Myocyte (in vitro differentiated cells): ENCODE measurements at regions not wholly inside any gene's neighbourhood (a gene's known extent, or its start where the extent isn't known, plus 50 kb on each side); places are given as distances from the start of the nearest gene placed in this dataset.
"Not testable (repeated sequence)": the region's sequence is repeated elsewhere in the genome, so short reads cannot be mapped to it uniquely, and the experiment has no call there.

Source experiments
- DNase-seq: peaks from one replicate; pipeline ENCODE4 v3.0.0-alpha.2; 2012; ENCODE audit warnings: low read depth

- not testable (repeated sequence) for DNase-seq
Observed at GRCh38 chr16:21514474-21514840, 84.9 kb upstream of the METTL9 start.

DNA sequence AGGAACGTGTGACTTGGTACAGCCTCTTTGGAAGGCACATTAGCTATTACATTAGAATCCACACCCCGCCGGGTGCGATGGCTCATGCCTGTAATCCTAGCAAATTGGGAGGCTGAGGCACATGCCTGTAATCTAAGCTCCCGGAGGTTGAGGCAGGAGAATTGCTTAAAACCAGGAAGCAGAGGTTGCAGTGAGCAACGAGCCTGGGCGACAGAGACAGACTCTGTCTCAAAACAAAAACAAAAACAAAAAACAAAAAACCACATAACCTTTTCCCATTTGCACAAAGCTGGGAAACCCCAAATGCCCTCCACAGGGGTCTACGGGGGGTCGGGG, 82.7 kb upstream of the METTL9 start:
- not testable (repeated sequence) for DNase-seq

GRCh38 chr16:21517263-21517662, 82.1 kb upstream of the METTL9 start:
- not testable (repeated sequence) for DNase-seq

DNA sequence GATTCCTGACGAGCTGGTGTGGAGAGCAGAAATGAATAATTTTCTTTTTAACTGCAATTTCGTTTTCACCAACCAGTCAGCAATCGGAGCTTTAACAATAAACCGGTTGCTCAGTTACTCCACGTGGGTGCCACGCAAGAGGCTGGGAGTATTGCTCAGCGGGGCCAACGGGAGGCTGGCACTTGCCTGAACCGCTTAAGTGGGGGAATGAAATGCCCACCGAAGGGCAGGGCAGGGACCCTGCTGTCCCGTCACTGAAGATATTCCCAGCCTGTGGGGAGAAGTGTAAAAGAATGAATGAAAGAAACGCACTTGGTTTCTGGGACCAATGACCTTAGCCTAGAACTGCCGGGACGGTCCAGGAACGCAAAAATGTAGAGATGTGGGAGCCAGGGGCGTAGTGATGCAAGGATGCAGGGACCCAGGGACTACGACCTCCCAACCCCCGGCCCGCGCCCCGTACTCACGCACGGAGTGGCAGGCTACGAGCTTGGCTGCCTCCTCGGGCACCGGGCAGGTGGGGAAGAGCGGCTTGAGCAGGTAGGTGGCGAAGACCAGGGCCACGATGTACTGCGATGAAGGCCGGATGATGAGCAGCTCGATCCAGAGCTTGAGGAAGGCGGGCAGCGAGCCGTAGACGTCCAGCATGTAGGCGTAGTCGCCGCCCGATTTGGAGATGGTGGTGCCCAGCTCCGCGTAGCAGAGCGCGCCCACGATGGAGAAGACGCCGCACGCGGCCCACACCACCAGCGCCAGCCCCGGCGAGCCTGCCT, 79.8 kb upstream of the METTL9 start:
- DNase-seq: not testable (repeated sequence)

- DNase-seq: peak; percentile 97
Observed at GRCh38 chr16:21520134-21521047, 79.0 kb upstream of the METTL9 start.

DNA sequence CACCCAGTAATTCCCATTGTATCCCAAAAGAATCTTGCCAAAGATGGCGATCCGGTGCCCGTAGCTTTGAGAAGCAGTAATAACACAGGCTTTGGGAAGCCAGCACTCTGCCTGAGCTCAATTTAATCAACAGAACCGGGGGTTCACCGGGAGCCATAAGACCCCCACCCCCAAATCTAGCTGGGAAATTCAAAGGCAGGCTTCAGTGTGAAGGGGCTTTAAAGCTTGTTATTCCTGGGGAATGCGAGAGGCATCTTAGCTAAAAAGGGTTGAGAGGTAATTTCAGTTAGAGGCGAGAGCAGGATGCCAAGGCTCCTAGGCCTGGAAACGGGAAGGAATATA, 78.4 kb upstream of the METTL9 start:
- peak; percentile 16 for DNase-seq

- DNase-seq: peak; percentile 84
Observed at GRCh38 chr16:21521390-21522143, 77.8 kb upstream of the METTL9 start.

DNA sequence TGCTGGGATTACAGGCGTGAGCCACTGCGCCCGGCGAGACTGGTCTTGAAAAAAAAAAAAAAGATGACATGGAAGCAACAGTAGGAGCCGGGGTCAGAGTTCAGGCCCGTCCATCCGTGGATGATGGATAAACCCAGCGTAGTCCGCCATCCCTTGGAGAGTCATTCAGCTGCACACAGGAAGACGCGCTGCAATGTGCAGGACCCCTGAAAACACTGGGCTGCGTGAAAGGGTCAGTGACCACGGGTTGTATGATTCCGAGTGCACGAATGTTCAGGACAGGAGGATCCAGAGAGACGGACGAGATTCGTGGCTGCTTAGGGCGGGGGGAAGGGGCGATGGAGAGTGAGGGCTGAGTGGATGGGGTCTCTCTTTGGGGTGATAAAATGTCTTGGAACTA, 76.5 kb upstream of the METTL9 start:
- DNase-seq: not testable (repeated sequence)

- peak; percentile 10 for DNase-seq
Observed at GRCh38 chr16:21523411-21524067, 75.8 kb upstream of the METTL9 start.

- DNase-seq: peak; percentile 88
Observed at GRCh38 chr16:21524068-21524751, 75.2 kb upstream of the METTL9 start.

DNA sequence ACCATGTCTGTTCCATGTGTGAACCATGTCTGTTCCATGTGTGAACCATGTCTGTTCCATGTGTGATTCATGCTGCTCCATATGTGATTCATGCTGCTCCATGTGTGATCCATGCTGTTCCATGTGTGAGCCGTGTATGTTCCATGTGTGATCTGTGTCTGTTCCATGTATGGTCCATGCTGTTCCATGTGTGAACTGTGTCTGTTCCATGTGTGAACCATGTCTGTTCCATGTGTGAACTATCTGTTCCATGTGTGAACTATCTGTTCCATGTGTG, 74.7 kb upstream of the METTL9 start:
- not testable (repeated sequence) for DNase-seq

- peak; percentile 58 for DNase-seq
Observed at GRCh38 chr16:21525029-21525895, 74.1 kb upstream of the METTL9 start.

DNA sequence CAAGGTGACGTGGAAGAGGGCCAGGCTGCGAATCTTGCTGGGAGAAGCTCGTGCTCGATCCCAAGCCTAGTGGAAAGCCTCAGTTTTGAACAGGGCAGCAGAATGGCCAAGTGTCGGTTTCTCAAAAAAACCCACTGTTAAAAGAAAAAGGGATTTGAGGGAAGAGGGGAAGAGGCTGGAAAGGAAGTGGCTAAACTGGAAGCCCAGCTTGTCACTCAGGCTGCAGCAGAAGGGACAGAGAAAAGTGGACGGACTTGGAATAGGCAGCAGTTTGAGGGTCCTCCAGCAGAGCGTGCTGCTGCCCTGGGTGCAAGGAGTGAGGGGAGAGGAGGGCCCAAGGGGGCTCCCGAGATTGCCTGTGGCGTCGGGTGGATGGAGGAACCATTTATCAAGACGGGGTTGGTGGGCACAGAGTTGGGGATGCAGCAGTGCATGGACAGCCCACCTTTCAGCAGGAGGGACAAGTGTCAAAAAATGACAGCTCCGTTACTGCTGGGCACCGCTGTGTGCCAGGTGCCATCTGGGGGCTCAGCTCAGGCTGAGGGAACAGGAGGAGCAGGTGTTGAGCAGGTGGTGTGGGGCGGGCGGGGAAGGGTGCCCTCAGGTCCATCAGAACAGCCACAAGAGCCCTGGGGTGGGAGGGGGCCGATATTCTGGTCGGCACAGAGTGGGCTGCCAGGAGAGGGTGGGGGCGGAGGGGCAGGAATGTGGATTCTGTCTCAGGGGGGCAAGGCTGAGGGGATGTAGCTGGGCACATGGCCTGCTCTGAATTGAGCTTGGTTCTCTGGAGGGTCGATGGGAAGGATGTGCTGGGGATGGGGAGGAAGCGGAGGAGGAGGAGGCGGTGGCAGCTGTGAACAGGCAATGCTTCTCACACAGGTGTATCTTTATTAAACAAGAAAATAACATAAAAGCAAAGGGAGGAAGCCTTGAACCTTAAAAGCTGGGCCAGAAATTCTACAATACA, 73.1 kb upstream of the METTL9 start:
- peak; percentile 9 for DNase-seq

GRCh38 chr16:21526923-21527807, 72.2 kb upstream of the METTL9 start:
- DNase-seq: no peak

DNA sequence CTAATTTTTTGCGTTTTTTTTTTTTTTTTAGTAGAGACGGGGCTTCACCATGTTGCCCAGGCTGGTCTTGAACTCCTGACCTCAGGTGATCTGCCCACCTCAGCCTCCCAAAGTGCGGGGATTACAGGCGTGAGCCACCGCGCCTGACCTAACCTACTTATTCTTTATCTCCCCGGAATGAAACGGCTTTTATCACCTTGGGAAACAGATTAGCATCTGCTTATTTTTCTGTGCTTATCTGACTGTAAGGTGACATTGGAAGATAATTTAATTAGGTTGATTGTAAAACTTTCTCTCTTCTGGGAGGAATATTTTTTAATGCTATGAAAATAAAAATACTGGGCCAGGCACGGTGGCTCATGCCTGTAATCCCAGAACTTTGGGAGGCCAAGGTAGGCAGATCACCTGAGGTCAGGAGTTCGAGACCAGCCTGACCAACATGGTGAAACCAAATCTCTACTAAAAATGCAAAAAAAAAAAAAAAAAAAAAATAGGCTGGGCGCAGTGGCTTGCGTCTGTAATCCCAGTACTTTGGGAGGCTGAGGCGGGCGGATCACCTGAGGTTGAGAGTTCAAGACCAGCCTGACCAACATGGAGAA, 70.2 kb upstream of the METTL9 start:
- DNase-seq: not testable (repeated sequence)

GRCh38 chr16:21530729-21531383, 68.5 kb upstream of the METTL9 start:
- not testable (repeated sequence) for DNase-seq

GRCh38 chr16:21532996-21533395, 66.4 kb upstream of the METTL9 start:
- DNase-seq: not testable (repeated sequence)
